GM19035 (cell line): ENCODE measurements at regions not wholly inside any gene's neighbourhood (a gene's known extent, or its start where the extent isn't known, plus 50 kb on each side); places are given as distances from the start of the nearest gene placed in this dataset.

Experiments used
- ATAC-seq: cut with Tn5 transposase; IDR thresholded peaks from one replicate; pipeline ENCODE4 v1.9.1; 2021; ENCODE audit not compliant: unreplicated experiment

- ATAC-seq, result no peak
Measured at GRCh38 chr3:148128136-148128535, 569.6 kb upstream of the AGTR1 start.

DNA sequence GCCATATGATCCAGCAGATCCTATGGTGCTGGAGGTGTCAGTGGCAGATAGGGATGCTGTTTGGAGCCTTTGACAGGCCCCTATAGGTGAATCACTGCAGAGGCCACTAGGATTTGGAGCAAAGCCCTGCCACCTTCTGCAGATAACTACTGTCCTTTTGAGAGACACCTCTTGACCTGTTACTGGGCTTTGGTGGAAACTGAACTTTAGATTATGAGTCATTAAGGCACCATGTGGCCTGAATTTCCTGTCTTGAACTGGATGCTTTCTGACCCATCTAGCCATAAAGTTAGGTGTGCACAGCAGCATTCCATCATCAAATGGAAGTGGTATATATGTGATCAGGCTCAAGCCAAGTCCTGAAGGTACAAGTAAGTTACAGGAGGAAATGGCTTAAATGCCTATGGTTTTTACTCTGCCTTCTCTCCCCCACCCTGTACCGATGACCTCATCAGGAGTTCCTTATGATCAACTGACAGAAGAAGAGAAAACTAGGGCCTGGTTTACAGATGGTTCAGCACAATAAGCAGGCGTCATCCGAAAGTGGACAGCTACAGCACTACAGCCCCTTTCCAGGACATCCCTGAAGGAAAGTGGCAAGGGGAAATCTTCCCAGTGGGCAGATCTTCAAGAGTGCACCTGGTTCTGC, 565.6 kb upstream of the AGTR1 start:
- no peak for ATAC-seq

DNA sequence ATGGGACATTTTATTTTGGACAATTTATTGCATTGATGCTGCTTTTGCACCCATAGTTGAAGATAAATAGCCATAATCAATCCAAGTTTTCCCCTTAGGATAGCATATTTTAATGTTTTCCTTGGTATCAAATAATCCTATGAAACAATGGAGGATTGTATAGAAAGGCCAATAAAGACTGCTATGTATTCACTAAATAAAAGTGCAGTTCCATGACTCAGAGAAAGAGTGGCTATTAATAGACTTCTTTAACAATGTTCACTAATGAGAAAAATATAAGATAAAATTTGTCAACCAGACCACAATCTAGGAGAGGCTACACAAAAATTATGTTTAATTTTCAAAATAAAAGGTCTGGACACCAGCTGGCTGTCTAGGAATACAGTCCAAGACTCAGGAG, 560.9 kb upstream of the AGTR1 start:
- no peak for ATAC-seq

DNA sequence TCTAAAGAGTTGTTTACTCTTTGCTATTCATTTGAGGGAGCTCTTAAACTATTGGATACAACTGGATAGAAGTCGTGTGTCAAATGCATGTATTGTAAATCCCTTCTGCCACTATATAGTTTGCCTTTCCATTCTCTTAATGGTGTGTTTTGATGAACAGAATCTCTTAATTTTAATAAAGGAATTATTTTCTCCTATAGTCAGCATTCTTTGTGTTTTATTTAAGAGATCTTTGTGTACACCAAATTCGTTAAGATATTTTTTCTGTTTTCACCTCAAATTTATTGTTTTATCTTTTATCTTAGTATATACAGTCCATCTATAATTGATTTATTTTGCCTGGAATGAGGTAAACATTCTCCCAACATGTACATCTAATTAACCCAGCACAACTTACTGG, 551.5 kb upstream of the AGTR1 start:
- no peak for ATAC-seq

- no peak for ATAC-seq
Measured at GRCh38 chr3:148146947-148147826, 550.5 kb upstream of the AGTR1 start.

DNA sequence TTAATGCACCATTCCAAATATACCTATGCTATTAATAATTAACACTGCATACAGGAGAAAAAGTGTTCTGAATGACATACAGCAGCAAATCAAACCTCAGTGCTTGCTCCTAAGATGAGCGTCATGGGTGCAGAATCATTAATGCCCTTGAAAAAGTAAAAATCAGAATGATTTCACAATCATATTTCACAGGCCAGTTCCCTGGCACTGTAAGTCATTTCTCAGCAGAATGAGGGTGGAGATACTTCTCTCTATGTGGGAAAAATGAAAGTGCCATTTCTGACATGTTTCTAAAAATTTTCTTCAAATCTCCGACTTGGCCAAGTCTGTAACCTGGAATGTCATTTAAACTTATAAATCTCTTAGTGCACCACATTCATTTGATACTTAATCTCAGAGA, 549.8 kb upstream of the AGTR1 start:
- ATAC-seq, result no peak

- ATAC-seq, result no peak
Measured at GRCh38 chr3:148149556-148149955, 548.1 kb upstream of the AGTR1 start.

- no peak for ATAC-seq
Measured at GRCh38 chr3:148150141-148150540, 547.6 kb upstream of the AGTR1 start.

GRCh38 chr3:148158210-148158609, 539.5 kb upstream of the AGTR1 start:
- ATAC-seq, result no peak

- ATAC-seq, result no peak
Measured at GRCh38 chr3:148162132-148162531, 535.6 kb upstream of the AGTR1 start.

DNA sequence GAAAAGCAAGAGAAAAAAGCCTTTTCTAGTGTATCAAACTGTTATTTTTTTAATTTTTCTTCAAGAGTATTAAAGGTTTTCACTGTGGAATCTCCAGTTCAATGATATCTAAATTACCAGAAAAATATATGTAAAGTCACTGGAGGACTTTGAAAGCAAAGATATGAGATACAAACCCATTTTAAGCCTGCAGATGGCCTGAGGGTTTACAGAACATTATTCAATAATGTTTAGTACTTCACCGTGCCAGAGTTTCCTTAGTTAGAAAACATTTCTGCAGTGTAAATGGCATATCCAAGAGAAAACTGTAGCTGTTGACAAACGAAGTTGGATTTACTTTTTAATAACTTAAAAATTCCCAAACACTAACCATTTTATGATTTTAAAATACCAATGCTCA, 529.4 kb upstream of the AGTR1 start:
- no peak for ATAC-seq

DNA sequence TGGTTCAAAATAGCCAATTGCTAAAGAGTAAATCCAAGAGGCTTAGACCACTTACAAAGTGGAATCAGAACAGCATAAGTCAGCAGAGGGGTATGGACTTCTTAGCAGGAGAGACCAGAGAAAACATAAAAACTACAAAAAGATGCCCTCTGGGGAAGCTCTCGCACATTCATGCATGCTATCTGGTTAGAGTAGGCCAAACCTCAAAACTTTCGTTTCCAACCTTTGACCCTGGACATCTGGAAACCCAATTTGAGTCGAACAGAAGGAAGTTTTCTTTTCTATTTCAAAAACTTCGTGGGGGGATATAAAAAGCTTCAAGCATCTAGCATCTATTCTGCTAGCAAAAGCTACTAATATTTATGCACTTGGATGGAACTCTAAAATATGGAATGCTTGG, 523.9 kb upstream of the AGTR1 start:
- ATAC-seq, result no peak

DNA sequence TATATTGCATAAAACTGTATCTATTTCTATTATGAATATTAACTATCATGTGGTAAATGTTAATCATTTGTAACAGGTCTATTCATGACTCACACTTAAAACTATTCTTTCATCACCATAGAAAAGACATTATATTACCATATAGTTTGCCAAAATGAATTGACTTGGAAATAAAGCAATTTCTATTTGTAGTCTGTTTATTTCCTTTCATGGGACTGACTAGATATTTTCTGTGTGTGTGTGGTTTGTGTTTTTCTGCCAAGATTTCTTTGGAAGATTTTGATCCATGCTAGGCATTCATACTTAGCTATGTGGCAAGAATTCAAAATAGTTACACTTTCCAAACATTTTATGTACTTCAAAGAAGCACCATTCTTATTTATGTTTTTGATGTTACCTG, 522.5 kb upstream of the AGTR1 start:
- ATAC-seq, result no peak

- no peak for ATAC-seq
Measured at GRCh38 chr3:148178503-148178902, 519.2 kb upstream of the AGTR1 start.

DNA sequence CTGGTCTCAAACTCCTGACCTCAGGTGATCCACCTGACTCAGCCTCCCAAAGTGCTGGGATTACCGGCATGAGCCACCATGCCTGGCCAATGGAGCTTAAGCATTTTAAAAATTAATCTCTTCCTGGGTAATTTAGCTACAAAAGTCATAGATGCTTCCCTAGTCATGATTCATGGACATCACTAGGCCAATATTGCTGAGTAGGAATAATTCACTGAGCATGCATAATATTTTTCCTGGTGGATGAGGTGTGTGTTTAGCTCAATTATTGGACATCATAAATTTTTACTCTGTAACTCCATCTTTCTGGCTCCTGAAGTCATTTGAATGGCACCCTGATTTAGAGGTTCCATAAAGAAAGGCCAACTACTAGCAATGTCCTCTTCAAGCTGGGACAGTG, 512.9 kb upstream of the AGTR1 start:
- ATAC-seq, result no peak

DNA sequence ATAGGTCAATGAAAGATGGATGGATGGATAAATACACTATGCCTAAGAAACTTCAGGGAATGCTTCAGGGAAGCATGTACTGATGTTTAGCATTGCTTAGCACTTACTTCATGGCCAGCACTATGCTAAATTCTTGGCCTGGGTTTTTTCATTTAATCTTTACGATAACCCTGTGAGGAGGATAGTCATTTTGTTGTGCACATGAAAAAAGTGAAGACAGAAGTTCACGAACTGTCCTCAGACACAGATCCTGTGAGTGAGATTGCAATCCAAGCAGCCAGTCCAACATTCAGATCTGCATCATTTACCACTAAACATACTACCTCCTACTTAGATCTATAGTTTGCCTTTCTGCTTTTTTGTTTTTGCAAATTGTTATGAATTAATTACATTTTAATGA, 510.8 kb upstream of the AGTR1 start:
- ATAC-seq, result no peak

GRCh38 chr3:148187296-148187695, 510.4 kb upstream of the AGTR1 start:
- no peak for ATAC-seq

GRCh38 chr3:148190441-148190990, 507.2 kb upstream of the AGTR1 start:
- ATAC-seq, result no peak

DNA sequence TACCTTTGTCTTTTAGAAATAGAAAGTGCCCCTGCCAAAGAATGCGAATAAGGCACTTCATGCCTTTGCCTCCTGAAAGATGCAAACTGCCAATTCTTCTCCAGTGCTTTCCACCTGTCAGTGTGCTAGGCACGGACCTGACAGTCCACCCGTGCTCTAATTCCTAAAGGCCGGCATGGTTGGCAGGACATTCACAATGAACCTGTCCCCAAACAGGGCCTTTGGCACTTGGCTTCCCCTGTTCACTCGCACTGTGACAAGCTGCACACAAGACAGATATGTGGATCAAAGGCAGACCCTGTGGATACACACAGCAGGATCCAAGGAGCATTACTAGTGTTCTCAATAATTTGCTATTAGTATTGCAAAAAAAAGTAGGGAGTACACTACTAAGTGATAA, 505.7 kb upstream of the AGTR1 start:
- no peak for ATAC-seq

GRCh38 chr3:148197061-148197460, 500.6 kb upstream of the AGTR1 start:
- no peak for ATAC-seq

- ATAC-seq, result no peak
Measured at GRCh38 chr3:148202386-148202785, 495.3 kb upstream of the AGTR1 start.

- no peak for ATAC-seq
Measured at GRCh38 chr3:148203297-148204010, 494.2 kb upstream of the AGTR1 start.
